Panc1 (cell line): ENCODE measurements at regions not wholly inside any gene's neighbourhood (a gene's known extent, or its start where the extent isn't known, plus 50 kb on each side); places are given as distances from the start of the nearest gene placed in this dataset.
A peak's percentile ranks its signal among the peaks of the same experiment; 100 is the strongest.

Experiments used
- ATAC-seq: fragments of 200-7000 bp; cut with Tn5 transposase; 2 replicates; pipeline ENCODE4 v1.9.1; 2020; ENCODE audit warnings: mild to moderate bottlenecking, moderate library complexity
- BruUV-seq: library from RNA; stranded (reverse); fragments of 400-500 nt; replicated peaks from 2 replicates; lab custom pipeline; 2021; lab: Mats Ljungman, UMichigan
- CTCF ChIA-PET: fragments of 300-600 bp; sonication (Branson Sonifier 250); formaldehyde crosslinking; loops from one replicate; lab custom pipeline; 2022; ENCODE audit warnings: antibody characterized with exemption; lab: Charles Lee
- POLR2A ChIA-PET: fragments of 300-600 bp; sonication (Branson Sonifier 250); formaldehyde crosslinking; loops from one replicate; lab custom pipeline; 2022; ENCODE audit warnings: antibody characterized with exemption; lab: Charles Lee
- DNase-seq: peaks from one replicate; pipeline ENCODE4 v3.0.0-alpha.2; 2010; ENCODE audit warnings: low read depth, low spot score
- H3K27ac ChIP-seq: 2 replicates; pipeline ENCODE4 v1.5.1; 2011; ENCODE audit warnings: mild to moderate bottlenecking, low read length, inconsistent platforms
- H3K27me3 ChIP-seq: fragments of 200-500 bp; sonication (Bioruptor generic); 2 replicates; pipeline ENCODE4 v1.6.0; 2014; ENCODE audit warnings: low read length, inconsistent platforms; ENCODE audit not compliant: control insufficient read depth, insufficient read depth
- H3K36me3 ChIP-seq: fragments of 200-500 bp; sonication (Bioruptor generic); 2 replicates; pipeline ENCODE4 v1.5.1; 2014; ENCODE audit warnings: inconsistent platforms, mild to moderate bottlenecking, low read length, moderate library complexity; ENCODE audit not compliant: control insufficient read depth, insufficient read depth
- H3K4me1 ChIP-seq: 2 replicates; pipeline ENCODE4 v1.5.1; 2011; ENCODE audit warnings: inconsistent platforms, mild to moderate bottlenecking, low read length, moderate library complexity; ENCODE audit not compliant: control insufficient read depth, insufficient read depth
- H3K4me3 ChIP-seq, 2 experiments: 2 replicates each; pipeline ENCODE4 v1.5.1; 2011 to 2012; ENCODE audit warnings: low read depth in 2 of 2, low read length in 2 of 2, mild to moderate bottlenecking in 2 of 2, inconsistent platforms in 1 of 2, moderate library complexity in 1 of 2
- H3K9me3 ChIP-seq: fragments of 200-500 bp; sonication (Bioruptor generic); 2 replicates; pipeline ENCODE4 v1.5.1; 2014; ENCODE audit warnings: low read depth, mild to moderate bottlenecking, inconsistent platforms, low read length, moderate library complexity; ENCODE audit not compliant: control insufficient read depth, insufficient read depth
- POLR2AphosphoS5 ChIP-seq: IDR thresholded peaks from 2 replicates; pipeline ENCODE4 v1.6.1; 2012; ENCODE audit warnings: mild to moderate bottlenecking, low read depth, low read length, moderate library complexity
- REST ChIP-seq, 2 experiments: IDR thresholded peaks; 2 replicates each; pipeline ENCODE4 v1.6.1; 2011 to 2012; ENCODE audit warnings: low read depth in 2 of 2, control low read depth in 1 of 2, low read length in 1 of 2, mild to moderate bottlenecking in 1 of 2, moderate library complexity in 1 of 2; ENCODE audit not compliant: insufficient read depth in 1 of 2
- SIN3A ChIP-seq: IDR thresholded peaks from 2 replicates; pipeline ENCODE4 v1.6.1; 2012; ENCODE audit warnings: low read depth, mild to moderate bottlenecking, low read length, moderate library complexity, borderline replicate concordance; ENCODE audit not compliant: insufficient read depth
- TCF7L2 ChIP-seq: IDR thresholded peaks from 2 replicates; pipeline ENCODE4 v1.6.1; 2011; ENCODE audit warnings: mild to moderate bottlenecking, low read depth, low read length, inconsistent platforms
- in situ Hi-C: cut with HindIII; loops from 2 replicates; pipeline ENCODE4 v1.10.0; 2016; ENCODE audit warnings: low sequenced_read_pairs, low pct_unique_long_range_greater_than_20kb
- intact Hi-C: fragments of 100-400 bp; cut with micrococcal nuclease; formaldehyde crosslinking; loops from one replicate; pipeline ENCODE4 v1.10.0; 2022; ENCODE audit not compliant: unreplicated experiment
- TF ChIP-seq, protein P1 (sequence below): fragments of 450-650 bp; IDR thresholded peaks from 2 replicates; pipeline ENCODE4 v1.5.1; 2017; ENCODE audit warnings: mild to moderate bottlenecking

GRCh38 chr5:136811086-136811485, 445.7 kb upstream of the TRPC7 start:
- Histone ChIP-seq H3K4me1 (no peaks in the 10 kb centered on the region), H3K27ac (no peak overlapping the region), H3K27me3 (no peaks in the 10 kb centered on the region), H3K9me3 (no peaks in the 10 kb centered on the region), H3K36me3 (no peaks in the 10 kb centered on the region), H3K4me3 (no peak overlapping the region)
- BruUV-seq, result no TSS peak
- ChIA-PET POLR2A (interaction anchor here (0.7 kb wide), 1 partner anchor 11 kb away, joined by 6 read pairs; no protein-coding TSS in a partner anchor), CTCF (no interaction called here)
- no peak for DNase-seq
- TF ChIP-seq, protein P1, sequence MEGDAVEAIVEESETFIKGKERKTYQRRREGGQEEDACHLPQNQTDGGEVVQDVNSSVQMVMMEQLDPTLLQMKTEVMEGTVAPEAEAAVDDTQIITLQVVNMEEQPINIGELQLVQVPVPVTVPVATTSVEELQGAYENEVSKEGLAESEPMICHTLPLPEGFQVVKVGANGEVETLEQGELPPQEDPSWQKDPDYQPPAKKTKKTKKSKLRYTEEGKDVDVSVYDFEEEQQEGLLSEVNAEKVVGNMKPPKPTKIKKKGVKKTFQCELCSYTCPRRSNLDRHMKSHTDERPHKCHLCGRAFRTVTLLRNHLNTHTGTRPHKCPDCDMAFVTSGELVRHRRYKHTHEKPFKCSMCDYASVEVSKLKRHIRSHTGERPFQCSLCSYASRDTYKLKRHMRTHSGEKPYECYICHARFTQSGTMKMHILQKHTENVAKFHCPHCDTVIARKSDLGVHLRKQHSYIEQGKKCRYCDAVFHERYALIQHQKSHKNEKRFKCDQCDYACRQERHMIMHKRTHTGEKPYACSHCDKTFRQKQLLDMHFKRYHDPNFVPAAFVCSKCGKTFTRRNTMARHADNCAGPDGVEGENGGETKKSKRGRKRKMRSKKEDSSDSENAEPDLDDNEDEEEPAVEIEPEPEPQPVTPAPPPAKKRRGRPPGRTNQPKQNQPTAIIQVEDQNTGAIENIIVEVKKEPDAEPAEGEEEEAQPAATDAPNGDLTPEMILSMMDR, result no peak
- TF ChIP-seq TCF7L2 (no peak), POLR2AphosphoS5 (no peak), SIN3A (no peak), REST (IDR thresholded peaks at IDR 0.05; ENCODE audit: insufficient read depth in 1 of 2, low read depth in 2 of 2, low read length in 1 of 2) (no peak)
- no peak for ATAC-seq
- in situ Hi-C loops (no loop called here), intact Hi-C loops (no loop called here)

- Histone ChIP-seq H3K4me1 (no peaks in the 10 kb centered on the region), H3K4me3 (no peak overlapping the region), H3K27ac (no peak overlapping the region), H3K27me3 (no peaks in the 10 kb centered on the region), H3K36me3 (no peaks in the 10 kb centered on the region), H3K9me3 (no peaks in the 10 kb centered on the region)
- intact Hi-C loops (no loop called here), in situ Hi-C loops (no loop called here)
- DNase-seq (peak; percentile 78), ATAC-seq (no peak)
- ChIA-PET CTCF (no interaction called here), POLR2A (no interaction called here)
- no TSS peak for BruUV-seq
- TF ChIP-seq, protein P1, result no peak
- no peak for TF ChIP-seq TCF7L2
- TF ChIP-seq POLR2AphosphoS5, result no peak
- TF ChIP-seq REST (IDR thresholded peaks at IDR 0.05; ENCODE audit: insufficient read depth in 1 of 2, low read depth in 2 of 2, low read length in 1 of 2), result no peak
- no peak for TF ChIP-seq SIN3A
These were observed 445.0 kb upstream of the TRPC7 start for GRCh38 chr5:136810261-136810801.
